HG03469 (cell line): ENCODE measurements at regions not wholly inside any gene's neighbourhood (a gene's known extent, or its start where the extent isn't known, plus 50 kb on each side); places are given as distances from the start of the nearest gene placed in this dataset.
"Not testable (repeated sequence)": the region's sequence is repeated elsewhere in the genome, so short reads cannot be mapped to it uniquely, and the experiment has no call there.

Experiments
- ATAC-seq: cut with Tn5 transposase; IDR thresholded peaks from one replicate; pipeline ENCODE4 v1.9.1; 2021; ENCODE audit warnings: mild to moderate bottlenecking, moderate library complexity, moderate number of reproducible peaks; ENCODE audit not compliant: unreplicated experiment

DNA sequence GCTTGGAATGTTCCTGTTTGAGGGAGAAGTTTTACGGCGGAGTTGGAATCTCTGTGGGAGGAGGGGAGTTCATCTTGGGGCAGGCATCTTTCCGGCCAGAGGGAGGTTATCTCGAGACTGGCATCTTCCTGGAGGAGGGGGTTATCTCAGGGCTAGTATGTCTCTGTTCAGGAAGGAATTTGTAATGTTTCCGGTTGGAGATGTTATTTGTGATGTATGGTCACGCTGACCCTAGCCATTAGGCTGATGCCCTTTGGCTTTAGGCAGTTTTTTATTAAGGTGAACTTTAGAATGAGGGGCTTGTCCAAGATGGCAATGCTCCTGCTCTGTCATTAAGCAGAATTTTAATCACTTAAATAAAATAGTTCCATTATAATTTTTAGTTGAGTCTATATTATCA, 449.7 kb downstream of the PCDH10 start:
- ATAC-seq: no peak

DNA sequence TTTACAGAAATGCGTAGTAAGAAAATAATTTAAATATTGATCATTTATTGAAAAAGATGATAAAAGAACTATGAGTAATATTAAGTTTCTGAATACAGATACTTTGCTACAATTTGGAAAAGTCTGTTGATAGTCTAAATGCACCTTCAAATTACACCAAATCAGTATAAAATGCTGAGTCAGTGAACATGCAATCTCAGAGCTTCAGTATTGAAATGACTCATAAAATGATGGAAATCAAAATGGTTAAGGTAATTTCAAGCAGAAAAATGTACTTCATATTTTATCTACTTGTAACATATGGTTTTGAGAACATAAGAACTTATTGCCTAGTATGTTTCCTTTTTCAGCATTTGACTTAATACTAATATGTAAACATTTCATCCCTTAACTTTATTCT, 448.2 kb downstream of the PCDH10 start:
- no peak for ATAC-seq

DNA sequence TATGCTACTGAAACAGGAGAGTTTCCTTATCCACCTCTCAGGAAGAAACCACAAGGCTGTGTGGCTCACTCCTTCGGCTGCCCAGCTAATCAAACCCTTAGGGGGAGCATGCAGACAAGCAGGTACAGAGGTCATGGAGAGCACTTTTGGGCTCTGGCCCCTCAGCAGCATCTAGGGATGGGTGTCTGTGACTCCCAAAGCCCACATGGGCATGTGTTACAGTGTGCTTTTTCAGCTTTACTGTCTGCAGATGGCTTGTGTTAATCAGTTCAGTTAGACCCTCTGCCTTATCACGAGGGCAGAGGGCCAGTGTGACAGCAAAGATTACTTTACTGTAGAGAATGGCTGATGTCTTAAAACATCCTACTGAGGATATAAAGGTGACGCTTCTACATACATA, 447.4 kb downstream of the PCDH10 start:
- no peak for ATAC-seq

DNA sequence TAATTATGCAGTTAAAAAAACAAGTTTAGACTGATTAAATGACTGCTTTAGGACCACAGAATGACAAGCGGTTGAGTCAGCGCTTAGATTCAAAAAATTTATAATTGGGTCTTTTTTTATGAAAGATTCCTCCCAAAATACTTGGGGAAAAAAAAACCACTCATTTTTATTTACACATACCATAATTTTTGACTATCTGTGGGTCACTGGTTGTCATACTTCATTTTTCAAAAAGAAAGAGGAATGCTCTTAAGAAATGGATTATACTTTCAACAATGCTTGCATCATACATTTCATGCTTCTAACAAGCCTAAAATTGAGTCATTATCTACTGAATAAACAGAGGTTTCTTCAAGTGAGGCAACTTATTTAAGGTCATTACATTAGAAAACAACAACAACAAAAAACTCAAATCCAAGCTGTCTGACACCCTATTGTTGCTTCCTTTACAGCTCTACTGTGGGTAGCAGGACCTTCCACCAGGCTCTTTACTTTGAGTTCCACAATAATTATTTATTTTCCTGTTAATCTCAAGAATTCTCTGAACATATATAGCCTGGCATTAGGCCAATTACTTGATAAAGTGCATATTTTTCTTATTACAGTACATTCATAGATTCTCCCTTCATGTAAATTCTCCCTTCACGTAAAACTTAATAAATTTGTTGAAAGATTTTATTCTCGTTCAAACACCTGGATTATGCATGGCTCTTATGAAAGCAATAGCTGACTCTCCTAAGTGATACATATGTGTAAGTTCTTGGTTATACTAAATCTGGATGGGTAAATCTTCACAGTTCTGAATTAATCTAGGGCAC, 445.5 kb downstream of the PCDH10 start:
- ATAC-seq: no peak

DNA sequence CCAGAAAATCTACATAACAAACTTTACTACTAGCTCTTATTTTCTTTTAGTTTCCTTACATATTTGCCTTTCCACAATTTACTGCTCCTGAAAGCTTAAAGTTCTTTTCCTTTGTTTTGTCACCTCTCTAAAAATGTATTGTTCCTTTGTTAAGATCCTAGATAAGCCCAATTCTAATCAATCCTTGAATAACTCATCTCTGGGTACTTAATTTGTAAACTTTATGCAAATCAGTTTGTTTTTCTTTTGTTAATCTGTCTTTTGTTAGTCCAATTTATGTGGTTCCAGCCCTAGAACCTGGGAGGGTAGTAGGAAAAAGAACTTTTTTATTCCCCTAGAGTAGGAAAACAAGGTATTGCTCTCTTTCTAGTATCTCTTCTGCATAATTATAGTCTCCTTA, 444.7 kb downstream of the PCDH10 start:
- no peak for ATAC-seq

DNA sequence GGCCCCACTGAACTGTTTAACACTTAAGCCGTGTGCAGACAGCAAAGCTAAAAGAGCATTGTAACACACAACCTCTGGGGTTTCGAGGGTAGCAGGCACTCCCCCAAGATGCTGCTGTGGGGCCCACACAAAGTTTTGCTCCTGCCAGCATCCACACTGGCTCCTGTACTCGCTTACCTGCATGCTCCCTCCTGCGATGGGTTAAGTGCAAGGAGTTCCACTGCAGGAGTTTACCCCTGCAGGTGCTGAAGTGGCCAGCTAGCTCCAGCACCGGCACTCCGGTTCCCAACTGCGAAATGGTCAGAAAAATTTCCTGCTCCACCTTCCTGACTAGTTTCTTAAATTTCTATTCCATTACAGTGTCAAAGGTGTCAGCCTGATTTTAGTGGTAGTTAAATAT, 443.5 kb downstream of the PCDH10 start:
- ATAC-seq: no peak

DNA sequence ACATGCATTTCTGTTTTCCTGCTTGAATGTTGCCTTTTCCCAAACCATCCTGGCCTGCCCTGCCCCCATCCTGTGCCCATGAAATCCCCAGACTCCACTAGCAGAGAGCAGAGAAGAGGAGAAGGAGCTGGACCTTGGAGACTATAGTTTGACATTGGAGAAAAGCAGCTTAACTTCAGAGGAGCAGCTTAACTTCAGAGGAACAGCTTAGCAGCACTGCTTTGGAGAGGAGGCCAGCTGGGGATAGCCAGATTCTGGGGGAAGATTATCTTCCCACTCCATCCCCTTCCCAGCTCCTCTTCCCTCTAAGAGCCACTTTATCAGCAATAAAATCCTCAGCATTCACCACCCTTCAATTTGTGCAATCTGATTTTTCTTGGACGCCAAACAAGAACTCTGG, 443.0 kb downstream of the PCDH10 start:
- no peak for ATAC-seq

DNA sequence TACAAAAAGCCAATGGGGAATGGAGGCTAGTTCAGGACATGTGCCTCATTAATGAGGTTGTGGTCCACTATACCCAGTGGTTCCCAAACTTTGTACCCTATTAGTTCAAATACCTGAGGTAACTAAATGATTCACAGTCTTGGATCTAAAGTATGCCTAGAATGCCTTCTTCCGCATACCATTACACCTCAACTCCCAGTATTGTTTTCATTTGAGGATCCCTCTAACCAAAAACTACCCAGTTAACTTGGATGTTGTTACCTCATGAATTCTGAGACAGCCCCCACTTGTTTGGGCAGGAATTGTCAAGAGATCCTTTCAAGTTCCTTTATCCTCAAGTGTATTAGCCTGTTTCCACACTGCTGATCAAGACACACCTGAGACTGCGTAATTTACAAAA, 439.2 kb downstream of the PCDH10 start:
- ATAC-seq: no peak

DNA sequence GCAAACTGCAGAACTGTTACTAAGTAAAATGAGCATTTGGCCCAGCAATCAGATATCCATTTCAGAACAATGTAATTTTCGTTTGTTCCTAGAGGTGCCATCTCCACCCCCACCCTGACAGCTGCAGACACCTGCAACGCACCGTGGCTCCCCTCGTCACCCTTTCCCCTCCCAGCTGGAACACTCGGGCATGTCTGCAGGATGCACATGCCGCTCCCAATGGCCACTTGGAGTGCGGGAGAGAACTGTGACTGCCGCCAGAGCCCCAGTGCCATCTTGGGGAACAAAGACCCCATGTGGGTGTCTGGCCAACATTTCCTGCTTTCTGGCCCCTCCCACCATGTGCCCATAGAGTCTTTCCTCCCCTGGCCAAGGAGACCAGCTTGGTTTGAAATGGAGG, 436.2 kb downstream of the PCDH10 start:
- ATAC-seq: no peak

DNA sequence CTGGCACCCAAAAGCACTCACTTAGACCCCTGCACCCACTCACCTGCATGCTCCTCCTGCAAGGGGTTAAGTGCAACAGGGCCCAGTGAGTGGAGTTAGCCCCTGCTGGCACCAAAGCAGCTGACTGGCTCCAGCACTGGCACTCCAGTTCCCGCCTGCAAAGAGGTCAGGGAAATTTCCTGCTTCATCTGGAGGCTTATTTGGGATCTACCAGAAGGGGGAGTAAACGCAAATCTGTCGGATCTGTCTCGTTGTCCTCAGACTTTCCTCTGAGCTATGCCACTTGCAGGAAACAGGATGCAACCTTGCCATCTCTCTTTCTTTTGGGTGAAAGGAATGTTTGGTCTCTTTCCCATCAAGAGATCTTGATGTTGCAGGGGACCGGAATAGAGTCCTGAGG, 435.6 kb downstream of the PCDH10 start:
- ATAC-seq: no peak

DNA sequence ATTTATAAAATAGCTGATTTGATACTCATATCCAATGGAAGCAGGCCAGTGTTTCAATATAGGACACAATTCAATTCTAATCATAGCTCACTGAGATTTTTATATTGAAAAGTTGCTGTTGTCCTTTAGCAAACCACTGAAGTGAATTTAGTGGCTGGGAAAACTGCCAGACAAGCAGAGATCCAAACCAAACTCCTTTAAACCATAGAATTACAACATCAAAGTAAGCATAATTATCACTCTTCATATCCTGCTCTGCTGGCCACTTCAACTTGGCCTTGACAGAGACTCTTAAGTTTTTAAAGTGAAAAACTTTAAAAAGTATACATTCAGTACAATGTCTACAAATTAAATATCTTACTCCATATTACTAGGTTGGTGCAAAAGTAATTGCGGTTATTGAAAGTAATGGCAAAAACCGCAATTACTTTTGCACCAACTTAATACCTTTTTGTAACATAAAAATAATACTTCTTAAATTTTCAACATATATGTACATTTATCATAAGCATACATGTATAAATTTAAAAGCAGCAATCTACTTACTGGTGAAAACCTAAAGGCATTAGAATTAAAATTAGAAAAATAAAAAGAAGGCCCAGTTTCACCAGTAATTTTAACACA, 433.0 kb downstream of the PCDH10 start:
- no peak for ATAC-seq

DNA sequence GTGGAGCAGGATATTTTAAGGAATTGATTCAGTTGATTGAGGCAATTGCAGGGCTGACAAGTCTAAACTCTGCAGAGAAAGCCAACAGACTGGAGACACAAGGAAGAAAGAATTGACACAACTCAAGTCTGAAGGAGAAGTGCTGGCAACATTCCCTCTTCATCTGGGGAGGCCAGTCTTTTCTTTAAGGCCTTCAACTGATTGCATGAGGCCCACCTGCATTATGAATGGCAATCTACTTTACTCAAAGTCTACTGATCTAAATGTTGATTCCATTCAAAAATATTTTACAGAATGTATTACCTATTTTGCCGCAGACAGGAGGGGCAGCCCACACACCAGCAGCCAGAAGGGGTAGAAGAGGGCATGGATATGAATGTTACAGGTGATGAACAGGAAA, 425.2 kb downstream of the PCDH10 start:
- no peak for ATAC-seq

DNA sequence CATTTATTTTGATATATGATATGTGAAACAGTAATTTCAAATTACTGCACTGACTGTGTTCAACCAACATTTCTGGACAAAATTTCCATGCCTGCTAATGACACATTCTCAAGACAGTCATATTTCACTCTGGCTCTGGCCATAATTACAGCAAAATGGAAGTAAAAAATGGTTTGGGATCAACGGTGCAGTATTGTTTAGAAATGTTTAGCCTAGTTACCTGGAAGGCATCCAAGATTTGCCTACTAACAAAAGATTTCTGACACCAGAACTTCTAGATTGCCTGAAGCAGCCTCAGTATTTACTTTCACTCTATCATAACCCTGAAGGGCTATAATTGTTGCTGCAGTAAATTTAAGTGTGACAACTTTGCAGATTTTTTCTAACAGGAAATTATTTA, 416.3 kb downstream of the PCDH10 start:
- no peak for ATAC-seq

DNA sequence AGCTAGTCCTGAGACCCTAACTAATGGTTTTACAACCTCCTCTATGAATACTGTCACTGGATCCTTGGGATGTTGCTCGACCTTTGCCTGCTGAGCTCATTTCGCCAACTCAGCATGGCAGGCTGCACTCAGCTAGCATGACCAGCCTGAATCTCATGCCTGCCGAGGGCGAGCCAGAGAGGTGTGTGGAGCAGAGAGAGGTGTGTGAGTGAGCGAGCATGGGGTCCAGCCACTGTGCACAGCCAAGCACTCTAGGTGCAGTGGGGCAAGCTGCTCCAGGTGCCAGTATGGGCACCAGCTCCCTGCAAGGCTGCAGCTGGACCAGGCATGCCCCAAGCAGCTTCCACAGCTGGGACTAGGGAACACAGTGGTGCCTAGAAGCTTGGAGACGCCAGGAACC, 410.9 kb downstream of the PCDH10 start:
- no peak for ATAC-seq

DNA sequence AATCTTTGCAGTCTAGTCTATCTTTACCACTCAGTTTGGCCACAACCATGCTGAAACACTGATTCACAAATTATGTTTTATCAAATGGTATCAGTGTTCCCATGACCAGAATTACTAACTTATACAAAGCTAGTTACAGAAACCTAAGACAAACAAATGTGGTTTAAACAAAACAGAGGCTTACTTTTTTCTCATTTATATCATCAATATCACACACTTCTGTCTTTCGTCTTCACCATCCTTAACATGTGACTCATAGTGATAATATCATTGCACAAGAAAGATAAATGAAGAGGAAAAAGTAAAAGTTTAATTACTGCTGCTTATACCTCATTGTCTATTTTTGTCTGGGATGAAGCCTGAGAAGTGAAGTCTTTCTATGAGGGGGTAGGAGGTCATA, 406.6 kb downstream of the PCDH10 start:
- ATAC-seq: no peak

DNA sequence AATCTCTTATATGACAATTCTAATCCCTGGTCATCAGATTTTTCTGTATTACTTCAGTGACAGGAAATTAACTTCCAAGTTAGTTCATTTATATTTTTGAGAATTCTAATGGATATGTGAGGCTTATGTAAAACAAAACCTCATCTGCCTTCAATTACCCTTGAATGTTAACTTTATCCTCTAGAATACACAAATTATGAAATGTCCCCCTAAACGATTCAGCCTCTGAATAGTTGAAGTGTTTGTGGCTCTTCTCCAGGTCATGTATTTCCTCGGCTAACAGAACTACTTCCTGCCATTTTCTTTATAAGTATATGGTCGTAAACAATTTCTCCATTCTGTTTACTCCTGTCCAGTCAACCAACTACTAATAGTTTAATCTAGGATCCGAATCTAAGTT, 401.3 kb downstream of the PCDH10 start:
- ATAC-seq: no peak

DNA sequence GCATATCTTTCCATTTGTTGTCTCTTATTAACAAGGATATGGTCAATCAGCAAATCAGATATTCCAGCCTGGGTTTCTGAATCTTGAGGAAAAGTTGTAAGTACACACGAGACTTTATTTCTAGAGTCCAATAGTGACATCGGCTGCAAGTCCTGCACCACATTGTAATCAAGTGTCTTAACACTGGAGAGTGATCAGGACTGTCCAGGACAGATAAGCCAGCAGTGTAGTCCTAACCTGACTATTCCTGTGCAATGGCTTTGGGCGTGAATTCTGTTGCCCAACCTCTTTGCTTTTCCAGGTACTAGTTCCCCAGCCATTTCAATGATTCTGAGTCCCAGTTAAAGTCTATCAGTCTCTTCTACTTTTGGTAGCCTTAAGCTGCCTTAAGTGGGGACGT, 395.0 kb downstream of the PCDH10 start:
- no peak for ATAC-seq

DNA sequence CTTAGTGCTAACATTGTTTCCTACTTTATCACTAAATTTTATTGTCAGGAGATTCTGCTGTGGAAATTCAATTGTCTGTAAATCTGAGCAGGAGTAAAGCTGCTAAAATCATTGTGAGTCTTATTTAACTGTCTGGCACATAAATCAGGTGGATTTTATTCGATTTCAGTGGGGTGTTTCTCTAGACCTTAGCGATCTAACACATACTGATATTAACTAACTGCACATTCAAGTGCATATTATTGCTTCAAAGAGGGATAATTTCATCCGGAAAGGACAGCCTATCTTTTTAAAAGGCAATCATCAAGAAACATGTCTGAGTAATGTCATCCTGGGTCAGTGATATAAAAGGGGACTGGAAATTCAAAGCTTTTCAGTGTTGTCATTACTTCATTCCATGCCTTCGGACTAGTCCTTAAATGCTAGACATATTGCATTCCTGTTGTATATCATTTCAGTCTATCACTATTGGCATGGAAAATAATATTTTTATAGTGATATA, 388.7 kb downstream of the PCDH10 start:
- no peak for ATAC-seq

DNA sequence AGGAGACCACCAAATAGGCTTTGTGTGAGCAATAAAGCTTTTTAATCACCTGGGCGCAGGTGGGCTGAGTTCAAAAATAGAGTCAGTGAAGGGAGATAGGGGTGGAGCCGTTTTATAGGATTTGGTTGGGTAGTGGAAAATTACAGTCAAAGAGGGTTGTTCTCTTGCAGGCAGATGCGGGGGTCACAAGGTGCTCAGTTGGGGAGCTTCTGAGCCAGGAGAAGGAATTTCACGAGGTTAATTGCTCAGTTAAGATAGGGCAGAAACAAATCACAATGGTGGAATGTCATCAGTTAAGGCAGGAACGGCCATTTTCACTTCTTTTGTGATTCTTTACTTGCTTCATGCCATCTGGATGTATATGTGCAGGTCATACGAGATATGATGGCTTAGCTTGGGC, 385.1 kb downstream of the PCDH10 start:
- ATAC-seq: not testable (repeated sequence)

DNA sequence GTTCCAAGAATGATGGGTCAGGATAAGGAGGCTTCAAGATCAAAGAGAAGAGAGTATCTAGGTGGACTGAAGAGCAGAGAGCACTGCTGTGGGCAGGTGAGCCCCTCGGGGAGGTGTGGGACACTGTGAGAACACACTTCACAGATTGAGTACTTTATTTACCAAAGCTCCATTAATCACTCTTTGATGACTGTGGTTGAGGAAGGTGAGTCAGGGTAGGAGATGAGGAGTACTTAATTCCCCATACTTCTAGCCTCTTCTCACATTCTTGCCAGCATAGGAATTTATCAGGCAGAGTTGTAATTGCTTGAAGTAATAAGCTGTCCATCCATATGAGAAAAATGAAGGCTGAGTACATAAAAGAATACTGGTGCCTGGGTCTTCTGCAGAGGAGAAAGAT, 375.3 kb downstream of the PCDH10 start:
- ATAC-seq: no peak

DNA sequence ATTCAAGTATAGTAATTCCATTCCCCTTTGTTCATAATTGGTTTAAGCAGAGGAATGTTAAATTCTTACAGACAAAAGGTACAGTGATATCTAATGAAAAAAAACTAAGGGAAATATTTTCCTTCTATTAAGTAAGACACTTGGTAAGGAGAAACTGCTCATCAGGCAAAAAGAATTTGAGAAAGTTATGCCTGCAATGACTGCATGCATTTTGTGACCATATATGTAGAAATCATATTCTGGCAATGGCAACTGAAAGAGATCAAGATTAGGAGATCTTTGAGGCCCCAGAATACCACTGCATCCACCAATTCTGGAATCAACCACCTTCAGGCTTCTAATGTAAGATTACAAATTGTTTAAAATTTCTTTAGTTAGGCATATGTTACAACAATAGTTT, 364.8 kb downstream of the PCDH10 start:
- no peak for ATAC-seq

DNA sequence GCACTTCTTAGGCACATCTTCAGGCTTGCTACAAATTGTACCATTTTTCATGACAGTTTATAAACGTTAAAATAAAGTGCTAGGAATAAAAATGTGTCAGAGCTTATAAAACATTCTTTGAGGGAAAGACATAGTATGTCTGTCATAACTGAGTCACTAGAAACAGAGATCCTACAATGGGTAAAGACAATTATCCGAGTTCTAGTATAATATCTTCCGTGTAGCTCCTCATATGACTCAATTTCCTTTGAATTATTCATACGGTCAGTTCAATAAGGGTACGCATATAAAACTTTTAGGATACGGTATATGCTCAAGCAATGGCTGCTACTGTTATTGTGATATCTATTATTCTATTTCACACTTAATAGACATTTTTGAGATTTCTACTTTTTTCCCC, 349.1 kb downstream of the PCDH10 start:
- no peak for ATAC-seq

DNA sequence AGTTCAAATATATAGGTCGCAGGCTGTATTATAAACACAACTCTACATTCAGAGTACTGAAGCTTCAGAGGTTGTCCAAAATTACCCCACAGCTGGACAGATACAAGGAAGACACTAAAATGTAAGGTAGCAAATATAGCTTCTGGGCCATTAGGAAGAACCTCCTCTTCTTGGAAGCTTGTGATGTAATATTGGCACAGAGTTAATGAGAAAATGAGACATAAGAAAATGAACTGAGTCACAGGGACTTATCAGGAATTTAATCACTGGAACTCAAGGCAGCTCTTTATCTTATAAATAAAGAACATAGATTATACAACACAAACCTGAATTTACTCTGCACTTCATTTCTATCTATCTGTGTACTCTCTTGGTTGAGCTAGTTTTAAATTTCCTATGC, 344.7 kb downstream of the PCDH10 start:
- no peak for ATAC-seq
